HepG2 (cell line): ENCODE measurements at regions not wholly inside any gene's neighbourhood (a gene's known extent, or its start where the extent isn't known, plus 50 kb on each side); places are given as distances from the start of the nearest gene placed in this dataset.

Source experiments
- FOSL2 ChIP-seq: sonication (generic); formaldehyde crosslinking; IDR thresholded peaks from 2 replicates; pipeline ENCODE4 v1.4.0; 2020; ENCODE audit warnings: missing genetic modification reagents
- HDAC2 ChIP-seq: sonication (generic); formaldehyde crosslinking; IDR thresholded peaks from 2 replicates; pipeline ENCODE4 v1.4.0; 2020; ENCODE audit warnings: missing genetic modification reagents
- MIER3 ChIP-seq: IDR thresholded peaks from 2 replicates; pipeline ENCODE4 v1.6.1; 2016; ENCODE audit warnings: missing compliant biosample characterization, borderline replicate concordance
- NCOA2 ChIP-seq: sonication (generic); formaldehyde crosslinking; IDR thresholded peaks from 2 replicates; pipeline ENCODE4 v1.8.0; 2022; ENCODE audit warnings: inconsistent platforms
- NCOR1 ChIP-seq: fragments of 200-600 bp; sonication (generic); IDR thresholded peaks from 2 replicates; pipeline ENCODE4 v1.7.0; 2017; ENCODE audit warnings: antibody characterized with exemption, low read length, borderline replicate concordance
- NFIC ChIP-seq: IDR thresholded peaks from 2 replicates; pipeline ENCODE4 v1.6.1; 2012; ENCODE audit warnings: mild to moderate bottlenecking, low read length, inconsistent platforms
- NFKB2 ChIP-seq: sonication (generic); formaldehyde crosslinking; IDR thresholded peaks from 2 replicates; pipeline ENCODE4 v1.4.0; 2020; ENCODE audit warnings: missing genetic modification reagents, borderline replicate concordance
- SMARCE1 ChIP-seq: fragments of 450-650 bp; IDR thresholded peaks from 2 replicates; pipeline ENCODE4 v1.6.1; 2017; ENCODE audit warnings: borderline replicate concordance
- SP2 ChIP-seq: sonication (generic); formaldehyde crosslinking; IDR thresholded peaks from 2 replicates; pipeline ENCODE4 v1.5.1; 2020; ENCODE audit warnings: mild to moderate bottlenecking, missing genetic modification reagents
- SRY ChIP-seq: sonication (generic); formaldehyde crosslinking; IDR thresholded peaks from 2 replicates; pipeline ENCODE4 v1.8.0; 2022; ENCODE audit warnings: mild to moderate bottlenecking, missing genetic modification reagents
- THYN1 ChIP-seq: sonication (generic); formaldehyde crosslinking; IDR thresholded peaks from 2 replicates; pipeline ENCODE4 v1.8.1; 2023; ENCODE audit warnings: low read depth, mild to moderate bottlenecking, moderate library complexity, missing genetic modification reagents, borderline replicate concordance
- TMF1 ChIP-seq: sonication (generic); formaldehyde crosslinking; IDR thresholded peaks from 2 replicates; pipeline ENCODE4 v1.8.1; 2022; ENCODE audit warnings: low read depth, missing genetic modification reagents
- ZBTB42 ChIP-seq: sonication (generic); formaldehyde crosslinking; IDR thresholded peaks from 2 replicates; pipeline ENCODE4 v1.5.0; 2020; ENCODE audit warnings: mild to moderate bottlenecking, missing genetic modification reagents
- ZNF142 ChIP-seq: sonication (generic); formaldehyde crosslinking; IDR thresholded peaks from 2 replicates; pipeline ENCODE4 v1.4.0; 2020; ENCODE audit warnings: missing genetic modification reagents
- ZNF260 ChIP-seq: sonication (generic); formaldehyde crosslinking; IDR thresholded peaks from 2 replicates; pipeline ENCODE4 v1.4.0; 2020; ENCODE audit warnings: missing genetic modification reagents, low read depth, mild to moderate bottlenecking, borderline replicate concordance
- ZNF30 ChIP-seq: sonication (generic); formaldehyde crosslinking; IDR thresholded peaks from 2 replicates; pipeline ENCODE4 v1.5.0; 2020; ENCODE audit warnings: mild to moderate bottlenecking, missing genetic modification reagents
- ZSCAN20 ChIP-seq: sonication (generic); formaldehyde crosslinking; IDR thresholded peaks from 2 replicates; pipeline ENCODE4 v1.4.0; 2020; ENCODE audit warnings: missing genetic modification reagents, mild to moderate bottlenecking, borderline replicate concordance
- TF ChIP-seq, protein P1 (sequence below): sonication (generic); formaldehyde crosslinking; IDR thresholded peaks from 2 replicates; pipeline ENCODE4 v1.5.0; 2020; ENCODE audit warnings: missing genetic modification reagents, mild to moderate bottlenecking, borderline replicate concordance
- TF ChIP-seq, protein P2 (sequence below): IDR thresholded peaks from 2 replicates; pipeline ENCODE4 v1.6.1; 2016; ENCODE audit warnings: missing compliant biosample characterization, missing genetic modification reagents, borderline replicate concordance
- TF ChIP-seq, protein P3 (sequence below): IDR thresholded peaks from 2 replicates; pipeline ENCODE4 v1.6.1; 2016
- TF ChIP-seq, protein P4 (sequence below): sonication (generic); formaldehyde crosslinking; IDR thresholded peaks from 2 replicates; pipeline ENCODE4 v1.4.0; 2020; ENCODE audit warnings: mild to moderate bottlenecking, missing genetic modification reagents

- TF ChIP-seq, protein P1, sequence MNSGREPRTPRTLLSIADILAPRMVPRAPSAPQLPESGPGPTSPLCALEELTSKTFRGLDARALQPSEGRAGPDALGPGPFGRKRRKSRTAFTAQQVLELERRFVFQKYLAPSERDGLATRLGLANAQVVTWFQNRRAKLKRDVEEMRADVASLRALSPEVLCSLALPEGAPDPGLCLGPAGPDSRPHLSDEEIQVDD (CRISPR knock-in tag): no peak
- TF ChIP-seq NCOA2 (peak; percentile 72; the same call in 1 of the 2 replicates), SP2 (no peak), SMARCE1 (no peak), SRY (0 out of 2 replicates have a peak, but pooled peaks have one; percentile 68), ZNF142 (no peak), NCOR1 (no peak), ZNF30 (no peak), FOSL2 (peak; percentile 96), ZSCAN20 (CRISPR knock-in tag) (no peak), NFKB2 (CRISPR knock-in tag) (no peak; the same call in 1 of the 2 replicates), HDAC2 (CRISPR knock-in tag) (no peak), MIER3 (CRISPR knock-in tag) (peak; percentile 49; the same call in 1 of the 2 replicates), THYN1 (no peak), ZNF260 (CRISPR knock-in tag) (no peak), NFIC (no peak), ZBTB42 (CRISPR knock-in tag) (no peak), TMF1 (CRISPR knock-in tag) (no peak)
- TF ChIP-seq, protein P2, sequence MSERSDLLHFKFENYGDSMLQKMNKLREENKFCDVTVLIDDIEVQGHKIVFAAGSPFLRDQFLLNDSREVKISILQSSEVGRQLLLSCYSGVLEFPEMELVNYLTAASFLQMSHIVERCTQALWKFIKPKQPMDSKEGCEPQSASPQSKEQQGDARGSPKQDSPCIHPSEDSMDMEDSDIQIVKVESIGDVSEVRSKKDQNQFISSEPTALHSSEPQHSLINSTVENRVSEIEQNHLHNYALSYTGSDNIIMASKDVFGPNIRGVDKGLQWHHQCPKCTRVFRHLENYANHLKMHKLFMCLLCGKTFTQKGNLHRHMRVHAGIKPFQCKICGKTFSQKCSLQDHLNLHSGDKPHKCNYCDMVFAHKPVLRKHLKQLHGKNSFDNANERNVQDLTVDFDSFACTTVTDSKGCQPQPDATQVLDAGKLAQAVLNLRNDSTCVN (CRISPR knock-in tag): no peak
- TF ChIP-seq, protein P3, sequence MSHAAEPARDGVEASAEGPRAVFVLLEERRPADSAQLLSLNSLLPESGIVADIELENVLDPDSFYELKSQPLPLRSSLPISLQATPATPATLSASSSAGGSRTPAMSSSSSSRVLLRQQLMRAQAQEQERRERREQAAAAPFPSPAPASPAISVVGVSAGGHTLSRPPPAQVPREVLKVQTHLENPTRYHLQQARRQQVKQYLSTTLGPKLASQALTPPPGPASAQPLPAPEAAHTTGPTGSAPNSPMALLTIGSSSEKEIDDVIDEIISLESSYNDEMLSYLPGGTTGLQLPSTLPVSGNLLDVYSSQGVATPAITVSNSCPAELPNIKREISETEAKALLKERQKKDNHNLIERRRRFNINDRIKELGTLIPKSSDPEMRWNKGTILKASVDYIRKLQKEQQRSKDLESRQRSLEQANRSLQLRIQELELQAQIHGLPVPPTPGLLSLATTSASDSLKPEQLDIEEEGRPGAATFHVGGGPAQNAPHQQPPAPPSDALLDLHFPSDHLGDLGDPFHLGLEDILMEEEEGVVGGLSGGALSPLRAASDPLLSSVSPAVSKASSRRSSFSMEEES: peak; percentile 62
- TF ChIP-seq, protein P4, sequence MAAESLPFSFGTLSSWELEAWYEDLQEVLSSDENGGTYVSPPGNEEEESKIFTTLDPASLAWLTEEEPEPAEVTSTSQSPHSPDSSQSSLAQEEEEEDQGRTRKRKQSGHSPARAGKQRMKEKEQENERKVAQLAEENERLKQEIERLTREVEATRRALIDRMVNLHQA (CRISPR knock-in tag): no peak
Observed at GRCh38 chr10:78438907-78439809, 405.5 kb downstream of the RPS24 start (continued).
